A549 (cell line): ENCODE measurements at regions not wholly inside any gene's neighbourhood (a gene's known extent, or its start where the extent isn't known, plus 50 kb on each side); places are given as distances from the start of the nearest gene placed in this dataset.

Experiments
- ATAC-seq, 2 experiments: fragments of 200-7000 bp in 1 of 2; fragments of >200 bp in 1 of 2; cut with Nextera tagmentation in 1 of 2; cut with Tn5 transposase in 1 of 2; 3 replicates each; pipeline versions ENCODE4 v1.8.0 to v1.9.1; 2018 to 2020; ENCODE audit warnings: mild to moderate bottlenecking in 1 of 2, moderate library complexity in 1 of 2
- CTCF ChIA-PET: fragments of 300-600 bp; sonication (Branson Sonifier 250); formaldehyde crosslinking; extraction: SDS; loops from one replicate; lab custom pipeline; 2021; ENCODE audit warnings: antibody characterized with exemption, inconsistent platforms; lab: Yijun Ruan, JAX
- POLR2A ChIA-PET: fragments of 350-600 bp; formaldehyde crosslinking; extraction: SDS; loops from one replicate; lab custom pipeline; 2021; ENCODE audit warnings: antibody characterized with exemption, inconsistent platforms; lab: Yijun Ruan, JAX
- DNase-seq, 2 experiments: peaks; one replicate each; pipeline versions ENCODE4 v3.0.0 to v3.0.0-alpha.2; 2011 to 2016; ENCODE audit warnings: low read depth in 1 of 2, low spot score in 1 of 2
- FAIRE-seq: peaks from 2 replicates; lab custom pipeline; 2011; peaks lifted over from hg19 to GRCh38; lab: Jason Lieb, UNC
- H3K27ac ChIP-seq, 2 experiments: fragments of >200 bp; sonication (Bioruptor Twin); formaldehyde crosslinking; 3 replicates each; pipeline ENCODE4 v1.5.1; 2016 to 2017
- H3K4me1 ChIP-seq: fragments of >200 bp; sonication (Bioruptor Twin); formaldehyde crosslinking; 3 replicates; pipeline ENCODE4 v1.6.1; 2016
- H3K4me2 ChIP-seq: fragments of >200 bp; sonication (Bioruptor Twin); formaldehyde crosslinking; 3 replicates; pipeline ENCODE4 v1.6.1; 2016
- H3K4me3 ChIP-seq: fragments of >200 bp; sonication (Bioruptor Twin); formaldehyde crosslinking; 3 replicates; pipeline ENCODE4 v1.5.1; 2016
- H3K9me3 ChIP-seq: fragments of >200 bp; sonication (Bioruptor Twin); formaldehyde crosslinking; 3 replicates; pipeline ENCODE4 v1.6.1; 2016
- BHLHE40 ChIP-seq: IDR thresholded peaks from 2 replicates; pipeline ENCODE4 v1.6.1; 2012; ENCODE audit warnings: low read depth, low read length, inconsistent platforms
- CBX8 ChIP-seq: fragments of 200-600 bp; sonication (generic); IDR thresholded peaks from 2 replicates; pipeline ENCODE4 v1.6.1; 2016
- EHF ChIP-seq: fragments of 250-450 bp; sonication (Bioruptor Pico); IDR thresholded peaks from 2 replicates; pipeline ENCODE4 v1.5.0; 2020; ENCODE audit warnings: mild to moderate bottlenecking
- ELK1 ChIP-seq: fragments of 150-350 bp; IDR thresholded peaks from 2 replicates; pipeline ENCODE4 v1.6.1; 2014; ENCODE audit warnings: low read depth, mild to moderate bottlenecking, low read length
- EP300 ChIP-seq, 2 experiments: fragments of >200 bp; sonication (Bioruptor Twin); formaldehyde crosslinking; IDR thresholded peaks; 2 replicates in 1 of 2; 3 replicates in 1 of 2; pipeline ENCODE4 v1.6.1; 2016 to 2017
- ESRRA ChIP-seq: fragments of 150-350 bp; IDR thresholded peaks from 2 replicates; pipeline ENCODE4 v1.6.1; 2014; ENCODE audit warnings: mild to moderate bottlenecking, low read length, borderline replicate concordance
- FOSB ChIP-seq: fragments of 250-450 bp; sonication (Bioruptor Pico); IDR thresholded peaks from 2 replicates; pipeline ENCODE4 v1.5.0; 2020; ENCODE audit warnings: mild to moderate bottlenecking, moderate library complexity
- HOXA7 ChIP-seq: fragments of 250-450 bp; sonication (Bioruptor Pico); IDR thresholded peaks from 2 replicates; pipeline ENCODE4 v1.5.0; 2020; ENCODE audit warnings: mild to moderate bottlenecking, moderate library complexity
- HOXB13 ChIP-seq: fragments of 250-450 bp; sonication (Bioruptor Pico); IDR thresholded peaks from 2 replicates; pipeline ENCODE4 v1.5.0; 2020; ENCODE audit warnings: low read depth, mild to moderate bottlenecking, moderate library complexity
- JUN ChIP-seq, 2 experiments: fragments of >200 bp; sonication (Bioruptor Twin); formaldehyde crosslinking; IDR thresholded peaks; 2 replicates in 1 of 2; 3 replicates in 1 of 2; pipeline ENCODE4 v1.6.1; 2016 to 2017
- MAFK ChIP-seq: fragments of 450-650 bp; IDR thresholded peaks from 2 replicates; pipeline ENCODE4 v1.6.1; 2014; ENCODE audit not compliant: partially characterized antibody
- NR3C1 ChIP-seq: fragments of >200 bp; sonication (Bioruptor Twin); formaldehyde crosslinking; IDR thresholded peaks from 3 replicates; pipeline ENCODE4 v1.6.1; 2017
- PHF8 ChIP-seq: fragments of 200-600 bp; sonication (generic); IDR thresholded peaks from 2 replicates; pipeline ENCODE4 v1.6.1; 2016; ENCODE audit warnings: low read depth, mild to moderate bottlenecking, antibody characterized with exemption, moderate library complexity, borderline replicate concordance
- POLR2AphosphoS2 ChIP-seq: conservative IDR thresholded peaks from 2 replicates; pipeline ENCODE4 v1.6.1; 2012; ENCODE audit warnings: low read length, improper control_type of control experiment, inconsistent platforms
- RAD21 ChIP-seq, 2 experiments: fragments of >200 bp in 1 of 2; sonication (Bioruptor Twin) in 1 of 2; formaldehyde crosslinking in 1 of 2; IDR thresholded peaks in 1 of 2; conservative IDR thresholded peaks in 1 of 2; 2 replicates in 1 of 2; 3 replicates in 1 of 2; pipeline ENCODE4 v1.6.1; 2012 to 2018; ENCODE audit warnings: inconsistent platforms in 1 of 2
- RCOR1 ChIP-seq: fragments of 150-350 bp; IDR thresholded peaks from 2 replicates; pipeline ENCODE4 v1.6.1; 2014; ENCODE audit warnings: antibody characterized with exemption, low read length, low read depth
- RNF2 ChIP-seq: fragments of 200-600 bp; sonication (generic); IDR thresholded peaks from 2 replicates; pipeline ENCODE4 v1.6.1; 2016; ENCODE audit warnings: low read depth, mild to moderate bottlenecking, antibody characterized with exemption, moderate library complexity, borderline replicate concordance
- USF2 ChIP-seq: fragments of 450-650 bp; IDR thresholded peaks from 2 replicates; pipeline ENCODE4 v1.6.1; 2014; ENCODE audit warnings: antibody characterized with exemption
- ZC3H11A ChIP-seq: fragments of 450-650 bp; IDR thresholded peaks from 2 replicates; pipeline ENCODE4 v1.6.1; 2014; ENCODE audit warnings: antibody characterized with exemption, mild to moderate bottlenecking
- ZNF302 ChIP-seq: fragments of 250-450 bp; sonication (Bioruptor Pico); IDR thresholded peaks from 2 replicates; pipeline ENCODE4 v1.9.0; 2021; ENCODE audit warnings: inconsistent platforms, mild to moderate bottlenecking, moderate library complexity
- ZSCAN20 ChIP-seq: fragments of 250-450 bp; sonication (Bioruptor Pico); IDR thresholded peaks from 2 replicates; pipeline ENCODE4 v1.8.0; 2022; ENCODE audit warnings: mild to moderate bottlenecking, moderate library complexity
- WGBS: methylation state at CpG from one replicate; pipeline ENCODE4 v1.1.6; 2017; ENCODE audit errors: missing lambda C conversion rate; 5-methylcytosine and 5-hydroxymethylcytosine counted together
- TF ChIP-seq, protein P1 (sequence below): fragments of >200 bp; sonication (Bioruptor Twin); formaldehyde crosslinking; IDR thresholded peaks from 3 replicates; pipeline ENCODE4 v1.5.1; 2016
- TF ChIP-seq, protein P2 (sequence below): fragments of >200 bp; sonication (Bioruptor Twin); formaldehyde crosslinking; IDR thresholded peaks from 2 replicates; pipeline ENCODE4 v1.6.1; 2016

DNA sequence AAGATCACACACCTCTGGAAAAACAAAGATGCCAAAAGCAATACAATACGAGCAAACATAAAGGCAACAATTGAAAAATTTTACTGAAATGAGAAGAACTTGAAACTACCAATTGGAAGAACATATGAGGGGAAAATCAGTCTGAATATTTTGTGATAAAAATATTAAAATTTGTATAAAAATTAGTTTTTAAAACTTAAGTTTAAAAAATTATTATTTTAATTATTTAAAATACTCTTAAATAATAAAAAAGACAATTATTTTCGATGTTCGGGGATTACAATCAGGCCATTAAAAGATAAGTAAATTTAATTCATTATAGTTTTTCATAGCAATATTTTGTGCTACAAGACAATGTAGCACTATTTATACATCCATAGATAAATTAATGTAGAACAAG, 1239.3 kb downstream of the AMY1C start:
- TF ChIP-seq, protein P1, sequence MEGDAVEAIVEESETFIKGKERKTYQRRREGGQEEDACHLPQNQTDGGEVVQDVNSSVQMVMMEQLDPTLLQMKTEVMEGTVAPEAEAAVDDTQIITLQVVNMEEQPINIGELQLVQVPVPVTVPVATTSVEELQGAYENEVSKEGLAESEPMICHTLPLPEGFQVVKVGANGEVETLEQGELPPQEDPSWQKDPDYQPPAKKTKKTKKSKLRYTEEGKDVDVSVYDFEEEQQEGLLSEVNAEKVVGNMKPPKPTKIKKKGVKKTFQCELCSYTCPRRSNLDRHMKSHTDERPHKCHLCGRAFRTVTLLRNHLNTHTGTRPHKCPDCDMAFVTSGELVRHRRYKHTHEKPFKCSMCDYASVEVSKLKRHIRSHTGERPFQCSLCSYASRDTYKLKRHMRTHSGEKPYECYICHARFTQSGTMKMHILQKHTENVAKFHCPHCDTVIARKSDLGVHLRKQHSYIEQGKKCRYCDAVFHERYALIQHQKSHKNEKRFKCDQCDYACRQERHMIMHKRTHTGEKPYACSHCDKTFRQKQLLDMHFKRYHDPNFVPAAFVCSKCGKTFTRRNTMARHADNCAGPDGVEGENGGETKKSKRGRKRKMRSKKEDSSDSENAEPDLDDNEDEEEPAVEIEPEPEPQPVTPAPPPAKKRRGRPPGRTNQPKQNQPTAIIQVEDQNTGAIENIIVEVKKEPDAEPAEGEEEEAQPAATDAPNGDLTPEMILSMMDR, result no peak
- TF ChIP-seq ZC3H11A (no peak), RCOR1 (no peak), PHF8 (no peak), FOSB (CRISPR knock-in tag) (no peak), CBX8 (no peak), EHF (CRISPR knock-in tag) (no peak), RAD21 (conservative IDR thresholded peaks at IDR 0.05 in 1 of 2, IDR thresholded peaks at IDR 0.05 in 1 of 2) (no peak), USF2 (no peak), ESRRA (no peak), NR3C1 (no peak), HOXA7 (CRISPR knock-in tag) (no peak), POLR2AphosphoS2 (no peak)
- TF ChIP-seq, protein P2, sequence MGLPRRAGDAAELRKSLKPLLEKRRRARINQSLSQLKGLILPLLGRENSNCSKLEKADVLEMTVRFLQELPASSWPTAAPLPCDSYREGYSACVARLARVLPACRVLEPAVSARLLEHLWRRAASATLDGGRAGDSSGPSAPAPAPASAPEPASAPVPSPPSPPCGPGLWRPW, result no peak
- CTCF ChIA-PET, result no interaction called here
- POLR2A ChIA-PET, result no interaction called here
- FAIRE-seq (no peak), DNase-seq (no peak), ATAC-seq (no peak)
- Histone ChIP-seq H3K4me1 (no peaks in the 10 kb centered on the region), H3K4me2 (no peak overlapping the region), H3K27ac (no peak overlapping the region), H3K4me3 (no peak overlapping the region), H3K9me3 (no peaks in the 10 kb centered on the region)
- WGBS, result 41% methylated on average over 3 of the region's 3 CpGs

DNA sequence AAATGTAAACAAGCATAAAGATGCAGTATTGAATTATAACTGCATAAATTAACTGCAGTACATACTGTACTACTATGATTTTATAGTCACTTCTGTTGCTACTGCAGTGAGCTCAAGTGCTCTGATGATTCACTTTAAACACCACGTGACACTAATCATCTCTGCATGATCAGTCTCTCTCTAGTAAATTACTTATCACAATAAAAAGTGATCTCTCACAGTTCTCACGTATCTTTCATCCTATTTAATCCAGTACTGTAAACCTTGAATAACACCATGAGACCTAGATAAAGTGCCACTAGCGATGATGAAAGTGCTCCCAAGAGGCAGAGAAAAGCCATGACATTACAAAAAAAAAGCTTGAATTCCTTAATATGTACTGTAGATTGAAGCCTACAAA, 1242.0 kb downstream of the AMY1C start:
- ATAC-seq, result no peak
- no peak overlapping the region for H3K4me2 ChIP-seq
- 10% methylated on average over 3 of the region's 3 CpGs for WGBS
- H3K9me3 ChIP-seq, result no peaks in the 10 kb centered on the region
- ChIA-PET CTCF (no interaction called here), POLR2A (no interaction called here)
- no peak overlapping the region for H3K27ac ChIP-seq
- no peak overlapping the region for H3K4me3 ChIP-seq
- H3K4me1 ChIP-seq, result no peaks in the 10 kb centered on the region
- TF ChIP-seq RNF2 (no peak), ZNF302 (no peak), ELK1 (no peak), HOXB13 (no peak), RAD21 (conservative IDR thresholded peaks at IDR 0.05 in 1 of 2, IDR thresholded peaks at IDR 0.05 in 1 of 2) (no peak), BHLHE40 (no peak), ZSCAN20 (CRISPR knock-in tag) (no peak), EP300 (IDR thresholded peaks at IDR 0.05) (no peak), MAFK (no peak), FOSB (CRISPR knock-in tag) (no peak), JUN (IDR thresholded peaks at IDR 0.05) (no peak)
- DNase-seq, result no peak
- no peak for FAIRE-seq
